HepG2 (cell line): ENCODE measurements at regions not wholly inside any gene's neighbourhood (a gene's known extent, or its start where the extent isn't known, plus 50 kb on each side); places are given as distances from the start of the nearest gene placed in this dataset.

Experiments used
- ATAC-seq: fragments of 200-7000 bp; cut with Tn5 transposase; 3 replicates; pipeline ENCODE4 v1.9.1; 2020; ENCODE audit warnings: mild to moderate bottlenecking, moderate library complexity
- BruUV-seq: library from RNA; stranded (reverse); fragments of 400-500 nt; replicated peaks from 2 replicates; lab custom pipeline; 2021; lab: Mats Ljungman, UMichigan
- CTCF ChIA-PET: fragments of 300-600 bp; formaldehyde crosslinking; extraction: SDS; loops from one replicate; lab custom pipeline; 2021; ENCODE audit warnings: low total read pairs, inconsistent platforms, low intra/inter-chr PET ratio; lab: Yijun Ruan, JAX
- POLR2A ChIA-PET: fragments of 350-600 bp; sonication (Branson Sonifier 250); formaldehyde crosslinking; loops from one replicate; lab custom pipeline; 2020; ENCODE audit warnings: antibody characterized with exemption, inconsistent platforms; lab: Yijun Ruan, JAX
- DNase-seq: peaks from one replicate; pipeline ENCODE4 v3.0.0-alpha.2; 2015; ENCODE audit warnings: low spot score
- FAIRE-seq: peaks from 3 replicates; lab custom pipeline; 2011; peaks lifted over from hg19 to GRCh38; lab: Jason Lieb, UNC
- H2AFZ ChIP-seq: one replicate; pipeline ENCODE4 v1.6.1; 2011; ENCODE audit warnings: low read length, inconsistent platforms
- H3K27ac ChIP-seq: fragments of 300-600 bp; 3 replicates; pipeline ENCODE4 v1.8.0; 2011; ENCODE audit warnings: mixed run types, mild to moderate bottlenecking, mixed read lengths, low read length, inconsistent platforms; ENCODE audit not compliant: insufficient read depth; ENCODE audit errors: extremely low read length
- H3K27me3 ChIP-seq, 2 experiments: fragments of 200-600 bp in 1 of 2; 2 replicates in 1 of 2; 3 replicates in 1 of 2; pipeline versions ENCODE4 v1.6.0 to v1.8.0; 2011; ENCODE audit warnings: low read length in 2 of 2, mild to moderate bottlenecking in 2 of 2, moderate library complexity in 2 of 2, inconsistent platforms in 1 of 2; ENCODE audit not compliant: insufficient read depth in 2 of 2, control insufficient read depth in 1 of 2
- H3K36me3 ChIP-seq, 2 experiments: fragments of 200-600 bp in 1 of 2; replicated peaks in 1 of 2; 2 replicates in 1 of 2; 3 replicates in 1 of 2; pipeline versions ENCODE4 v1.5.1 to v1.8.0; 2011; ENCODE audit warnings: low read length in 2 of 2, inconsistent platforms in 1 of 2; ENCODE audit not compliant: insufficient read depth in 2 of 2, control insufficient read depth in 1 of 2
- H3K4me1 ChIP-seq: 2 replicates; pipeline ENCODE4 v1.5.1; 2012; ENCODE audit warnings: low read length, inconsistent platforms; ENCODE audit not compliant: insufficient read depth
- H3K4me2 ChIP-seq: 2 replicates; pipeline ENCODE4 v1.6.0; 2011; ENCODE audit warnings: low read depth, low read length, inconsistent platforms
- H3K4me3 ChIP-seq, 3 experiments: fragments of 200-600 bp in 1 of 3; sonication (generic), shearing (Covaris generic) in 1 of 3; replicated peaks in 1 of 3; 2 replicates each; pipeline ENCODE4 v1.5.1; 2011 to 2016; ENCODE audit warnings: low read length in 3 of 3, inconsistent platforms in 2 of 3, low read depth in 2 of 3, mild to moderate bottlenecking in 2 of 3, control low read depth in 1 of 3, mixed read lengths in 1 of 3; ENCODE audit not compliant: insufficient read depth in 1 of 3
- H3K79me2 ChIP-seq: one replicate; pipeline ENCODE4 v1.6.1; 2011; ENCODE audit warnings: low read length, inconsistent platforms; ENCODE audit not compliant: insufficient read depth
- H3K9ac ChIP-seq: 2 replicates; pipeline ENCODE4 v1.6.0; 2011; ENCODE audit warnings: mild to moderate bottlenecking, low read depth, low read length, inconsistent platforms; ENCODE audit not compliant: insufficient read depth
- H3K9me3 ChIP-seq: 2 replicates; pipeline ENCODE4 v1.5.1; 2012; ENCODE audit warnings: mild to moderate bottlenecking, low read length
- H4K20me1 ChIP-seq: 2 replicates; pipeline ENCODE4 v1.6.0; 2011; ENCODE audit warnings: inconsistent platforms, mild to moderate bottlenecking, low read length, moderate library complexity; ENCODE audit not compliant: insufficient read depth
- HNRNPK ChIP-seq: fragments of 200-400 bp; formaldehyde crosslinking; IDR thresholded peaks from 2 replicates; pipeline ENCODE4 v1.6.1; 2018; ENCODE audit warnings: low read length, low read depth, moderate library complexity, mild to moderate bottlenecking; ENCODE audit not compliant: poor library complexity, severe bottlenecking
- HOXD1 ChIP-seq: sonication (generic); formaldehyde crosslinking; IDR thresholded peaks from 2 replicates; pipeline ENCODE4 v1.5.0; 2020; ENCODE audit warnings: missing genetic modification reagents
- MXD4 ChIP-seq: IDR thresholded peaks from 2 replicates; pipeline ENCODE4 v1.6.1; 2016; ENCODE audit warnings: mild to moderate bottlenecking, missing biosample characterization, missing genetic modification reagents
- RAD21 ChIP-seq: fragments of 450-650 bp; formaldehyde crosslinking; IDR thresholded peaks from 2 replicates; pipeline ENCODE4 v1.5.0; 2020; ENCODE audit warnings: mild to moderate bottlenecking
- RORA ChIP-seq: sonication (generic); formaldehyde crosslinking; IDR thresholded peaks from 2 replicates; pipeline ENCODE4 v1.5.0; 2020; ENCODE audit warnings: mild to moderate bottlenecking, missing genetic modification reagents, moderate library complexity
- SIN3A ChIP-seq: IDR thresholded peaks from 2 replicates; pipeline ENCODE4 v1.6.1; 2011; ENCODE audit warnings: low read depth, mild to moderate bottlenecking, control low read depth, low read length, borderline replicate concordance
- SOX13 ChIP-seq, 3 experiments: fragments of 450-650 bp in 1 of 3; sonication (generic) in 1 of 3; formaldehyde crosslinking in 1 of 3; IDR thresholded peaks in 2 of 3; conservative IDR thresholded peaks in 1 of 3; 2 replicates each; pipeline versions ENCODE4 v1.5.0 to v1.6.1; 2016 to 2020; ENCODE audit warnings: antibody characterized with exemption in 1 of 3, mild to moderate bottlenecking in 1 of 3, missing compliant biosample characterization in 1 of 3, missing genetic modification reagents in 1 of 3, moderate library complexity in 1 of 3
- SP2 ChIP-seq: sonication (generic); formaldehyde crosslinking; IDR thresholded peaks from 2 replicates; pipeline ENCODE4 v1.5.1; 2020; ENCODE audit warnings: mild to moderate bottlenecking, missing genetic modification reagents
- TRIM22 ChIP-seq: fragments of 450-650 bp; IDR thresholded peaks from 2 replicates; pipeline ENCODE4 v1.6.1; 2017
- ZHX2 ChIP-seq, 2 experiments: sonication (generic) in 1 of 2; formaldehyde crosslinking in 1 of 2; IDR thresholded peaks; 2 replicates each; pipeline versions ENCODE4 v1.6.1 to v1.9.0; 2014 to 2022; ENCODE audit warnings: antibody characterized with exemption in 1 of 2, borderline replicate concordance in 1 of 2, inconsistent platforms in 1 of 2, low read depth in 1 of 2, missing genetic modification reagents in 1 of 2
- ZNF12 ChIP-seq: sonication (generic); formaldehyde crosslinking; IDR thresholded peaks from 2 replicates; pipeline ENCODE4 v1.5.0; 2020; ENCODE audit warnings: missing genetic modification reagents
- ZNF317 ChIP-seq: sonication (generic); formaldehyde crosslinking; IDR thresholded peaks from 2 replicates; pipeline ENCODE4 v1.5.0; 2020; ENCODE audit warnings: mild to moderate bottlenecking, missing genetic modification reagents
- ZNF343 ChIP-seq: sonication (generic); formaldehyde crosslinking; IDR thresholded peaks from 2 replicates; pipeline ENCODE4 v1.4.0; 2020; ENCODE audit warnings: mild to moderate bottlenecking, missing genetic modification reagents
- ZNF574 ChIP-seq: sonication (generic); formaldehyde crosslinking; IDR thresholded peaks from 2 replicates; pipeline ENCODE4 v1.4.0; 2020; ENCODE audit warnings: missing genetic modification reagents
- ZNF772 ChIP-seq: sonication (generic); formaldehyde crosslinking; IDR thresholded peaks from 2 replicates; pipeline ENCODE4 v1.5.0; 2020; ENCODE audit warnings: mild to moderate bottlenecking, missing genetic modification reagents
- WGBS: methylation state at CpG from one replicate; pipeline ENCODE4 v1.1.6; 2017; ENCODE audit warnings: low lambda C conversion rate; 5-methylcytosine and 5-hydroxymethylcytosine counted together
- in situ Hi-C: cut with HindIII; loops from 2 replicates; pipeline ENCODE4 v1.10.0; 2017; ENCODE audit warnings: low pct_unique_long_range_greater_than_20kb; ENCODE audit not compliant: extremely low pct_ligation_motif_present
- intact Hi-C: fragments of 100-400 bp; cut with micrococcal nuclease; formaldehyde crosslinking; loops from one replicate; pipeline ENCODE4 v1.10.0; 2022; ENCODE audit not compliant: unreplicated experiment

GRCh38 chr11:71164186-71164585, 88.2 kb downstream of the SHANK2 start:
- ChIA-PET POLR2A (no interaction called here), CTCF (no interaction called here)
- no peak overlapping the region for H2AFZ ChIP-seq
- no peak overlapping the region for H3K27ac ChIP-seq
- peaks cover 3 to 11% of the 10 kb centered on the region in 2 experiments; a peak in 2 of 5 replicates for H3K36me3 ChIP-seq
- 98% methylated on average over 4 of the region's 4 CpGs for WGBS
- H3K4me2 ChIP-seq = no peak overlapping the region
- no peak for ATAC-seq
- H3K79me2 ChIP-seq = peaks cover 10% of the 10 kb centered on the region
- H3K27me3 ChIP-seq = no peaks in the 10 kb centered on the region
- no peak overlapping the region for H3K4me3 ChIP-seq
- in situ Hi-C loops = no loop called here
- H4K20me1 ChIP-seq = peaks cover 10% of the 10 kb centered on the region
- H3K9me3 ChIP-seq = no peaks in the 10 kb centered on the region
- no peak overlapping the region for H3K9ac ChIP-seq
- intact Hi-C loops = no loop called here
- BruUV-seq = no TSS peak
- no peaks in the 10 kb centered on the region for H3K4me1 ChIP-seq
- no peak for DNase-seq
- no peak for FAIRE-seq
- no peak for TF ChIP-seq SOX13 (IDR thresholded peaks at IDR 0.05)
- no peak for TF ChIP-seq SOX13 (CRISPR knock-in tag; conservative IDR thresholded peaks at IDR 0.05 in 1 of 2, IDR thresholded peaks at IDR 0.05 in 1 of 2)
- TF ChIP-seq RORA (CRISPR knock-in tag) = no peak
- no peak for TF ChIP-seq HOXD1 (CRISPR knock-in tag)
- no peak for TF ChIP-seq HNRNPK
- TF ChIP-seq ZNF317 (CRISPR knock-in tag) = no peak
- no peak for TF ChIP-seq TRIM22
- no peak for TF ChIP-seq ZNF772
- no peak for TF ChIP-seq SP2 (CRISPR knock-in tag)
- no peak for TF ChIP-seq MXD4
- no peak for TF ChIP-seq ZNF12 (CRISPR knock-in tag)
- TF ChIP-seq ZHX2 (IDR thresholded peaks at IDR 0.05; ENCODE audit: low read depth) = no peak
- TF ChIP-seq ZHX2 (CRISPR knock-in tag; IDR thresholded peaks at IDR 0.05; ENCODE audit: borderline replicate concordance) = no peak
- no peak for TF ChIP-seq ZNF574 (CRISPR knock-in tag)
- TF ChIP-seq SIN3A = no peak
- no peak for TF ChIP-seq RAD21
- TF ChIP-seq ZNF343 = no peak
